ENCODE measurements at regions not wholly inside any gene's neighbourhood (a gene's known extent, or its start where the extent isn't known, plus 50 kb on each side); places are given as distances from the start of the nearest gene placed in this dataset.

GRCh38 chr21:14750041-14750440 is 203.9 kb upstream of the SAMSN1 start:
- TF ChIP-seq TAF1 (IDR thresholded peaks at IDR 0.05; ENCODE audit: borderline replicate concordance, insufficient read depth, low read length): no peak
- TF ChIP-seq SIN3A (IDR thresholded peaks at IDR 0.05; ENCODE audit: borderline replicate concordance, insufficient read depth, low read length): no peak

Measured in PFSK-1 (cell line).